ENCODE measurements at regions not wholly inside any gene's neighbourhood (a gene's known extent, or its start where the extent isn't known, plus 50 kb on each side); places are given as distances from the start of the nearest gene placed in this dataset.

DNA sequence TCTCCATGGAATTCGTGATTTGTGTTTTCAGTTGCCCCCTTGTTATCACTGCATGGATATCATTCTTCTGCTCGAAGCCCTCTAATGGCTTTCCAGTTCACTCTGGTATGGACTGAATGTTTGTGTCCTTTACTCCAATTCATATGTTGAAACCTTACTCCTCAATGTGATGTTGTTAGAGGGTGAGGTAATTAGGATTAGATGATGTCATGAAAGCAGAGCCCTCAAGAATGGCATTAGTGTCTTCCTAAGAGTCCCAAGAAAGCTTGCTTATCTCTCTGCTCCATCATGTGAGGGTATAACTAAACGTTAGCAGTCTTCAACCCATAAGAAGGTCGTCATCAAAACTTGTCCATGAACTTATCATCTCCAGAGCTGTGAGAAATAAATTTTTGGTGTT, 1626.3 kb upstream of the MIR17HG start:
- H3K9me3 ChIP-seq, result no peaks in the 10 kb centered on the region
- intact Hi-C loops (cut with DNase I), result no loop called here
- no peak overlapping the region for H3K4me3 ChIP-seq
- WGBS, 3 donors, result 68 to 74% (median 70%) methylated on average over 4 of the region's 4 CpGs
- no peaks in the 10 kb centered on the region for H3K27me3 ChIP-seq
- DNase-seq, result no peak
- no peaks in the 10 kb centered on the region for H3K4me1 ChIP-seq (ENCODE audit: insufficient read depth)
- no peaks in the 10 kb centered on the region for H3K36me3 ChIP-seq
- TF ChIP-seq CTCF (IDR thresholded peaks at IDR 0.05) (no peak), POLR2A (IDR thresholded peaks at IDR 0.05) (no peak), EP300 (IDR thresholded peaks at IDR 0.05) (no peak)
- H3K27ac ChIP-seq, result no peak overlapping the region

- no peak overlapping the region for H3K4me3 ChIP-seq
- intact Hi-C loops (cut with DNase I), result no loop called here
- WGBS, 3 donors, result 36 to 42% (median 39%) methylated on average over 2 of the region's 2 CpGs
- H3K27me3 ChIP-seq, result no peaks in the 10 kb centered on the region
- no peak overlapping the region for H3K27ac ChIP-seq
- DNase-seq, result no peak
- no peaks in the 10 kb centered on the region for H3K4me1 ChIP-seq (ENCODE audit: insufficient read depth)
- no peaks in the 10 kb centered on the region for H3K36me3 ChIP-seq
- H3K9me3 ChIP-seq, result no peaks in the 10 kb centered on the region
- TF ChIP-seq POLR2A (IDR thresholded peaks at IDR 0.05), result no peak
- TF ChIP-seq EP300 (IDR thresholded peaks at IDR 0.05), result no peak
- no peak for TF ChIP-seq CTCF (IDR thresholded peaks at IDR 0.05)
These were observed 1620.6 kb upstream of the MIR17HG start for GRCh38 chr13:89726690-89727435.

- no peak for TF ChIP-seq POLR2A (IDR thresholded peaks at IDR 0.05)
- no peak overlapping the region for H3K4me3 ChIP-seq
- no peaks in the 10 kb centered on the region for H3K27me3 ChIP-seq
- intact Hi-C loops (cut with DNase I), result no loop called here
- DNase-seq, result no peak
- 64 to 71% (median 68%) methylated on average over 5 of the region's 5 CpGs for WGBS, 3 donors
- no peaks in the 10 kb centered on the region for H3K36me3 ChIP-seq
- no peaks in the 10 kb centered on the region for H3K4me1 ChIP-seq (ENCODE audit: insufficient read depth)
- no peak overlapping the region for H3K27ac ChIP-seq
- H3K9me3 ChIP-seq, result no peaks in the 10 kb centered on the region
These were observed 1613.7 kb upstream of the MIR17HG start for GRCh38 chr13:89733829-89734228.

- 63 to 75% (median 63%) methylated on average over 2 of the region's 2 CpGs for WGBS, 3 donors
- Histone ChIP-seq H3K4me3 (no peak overlapping the region), H3K27me3 (no peaks in the 10 kb centered on the region), H3K36me3 (no peaks in the 10 kb centered on the region), H3K27ac (no peak overlapping the region), H3K4me1 (ENCODE audit: insufficient read depth) (no peaks in the 10 kb centered on the region), H3K9me3 (no peaks in the 10 kb centered on the region)
- TF ChIP-seq EP300 (IDR thresholded peaks at IDR 0.05), result no peak
- TF ChIP-seq CTCF (IDR thresholded peaks at IDR 0.05), result no peak
- TF ChIP-seq POLR2A (IDR thresholded peaks at IDR 0.05), result no peak
- no peak for DNase-seq
- intact Hi-C loops (cut with DNase I), result no loop called here
These were observed 1610.4 kb upstream of the MIR17HG start for GRCh38 chr13:89737051-89737450.

- no peaks in the 10 kb centered on the region for H3K36me3 ChIP-seq
- no peaks in the 10 kb centered on the region for H3K27me3 ChIP-seq
- H3K4me3 ChIP-seq, result no peak overlapping the region
- H3K27ac ChIP-seq, result no peak overlapping the region
- no peaks in the 10 kb centered on the region for H3K4me1 ChIP-seq (ENCODE audit: insufficient read depth)
- WGBS, 3 donors, result 30 to 55% (median 34%) methylated on average over 3 of the region's 3 CpGs
- no peak for DNase-seq
- intact Hi-C loops (cut with DNase I), result no loop called here
- TF ChIP-seq POLR2A (IDR thresholded peaks at IDR 0.05), result no peak
- no peak for TF ChIP-seq CTCF (IDR thresholded peaks at IDR 0.05)
- no peaks in the 10 kb centered on the region for H3K9me3 ChIP-seq
These were observed 1609.4 kb upstream of the MIR17HG start for GRCh38 chr13:89738072-89738471.

All from ovary (tissue), 7 donors.